ENCODE measurements at regions not wholly inside any gene's neighbourhood (a gene's known extent, or its start where the extent isn't known, plus 50 kb on each side); places are given as distances from the start of the nearest gene placed in this dataset.
"Not testable (repeated sequence)": the region's sequence is repeated elsewhere in the genome, so short reads cannot be mapped to it uniquely, and the experiment has no call there.

- H3K18ac ChIP-seq (ENCODE audit: low read length); H3K9ac ChIP-seq (ENCODE audit: low read length); H3K79me1 ChIP-seq (ENCODE audit: low read length); H2BK5ac ChIP-seq (ENCODE audit: low read length); H2BK15ac ChIP-seq (replicated peaks; ENCODE audit: low read depth); H4K8ac ChIP-seq (ENCODE audit: low read depth, low read length); H4K5ac ChIP-seq (ENCODE audit: low read length); H3K4me1 ChIP-seq (ENCODE audit: control insufficient read depth, low read depth, low read length); H3K27ac ChIP-seq (ENCODE audit: low read depth, low read length); H2AK5ac ChIP-seq (ENCODE audit: low read length); H3K4me2 ChIP-seq (ENCODE audit: low read length); H3K4me3 ChIP-seq (ENCODE audit: low read length); H3K4ac ChIP-seq (ENCODE audit: low read depth, low read length); DNase-seq; H3K56ac ChIP-seq (ENCODE audit: low read length); H2BK120ac ChIP-seq (ENCODE audit: low read depth, low read length); H3K27me3 ChIP-seq (ENCODE audit: insufficient read depth, low read length, poor library complexity); H3K79me2 ChIP-seq (ENCODE audit: control insufficient read depth, insufficient read depth, low read length); H3K36me3 ChIP-seq (ENCODE audit: control insufficient read depth, insufficient read depth, low read length); H3K23ac ChIP-seq (ENCODE audit: low read length): not testable (repeated sequence)
- no CpG with 5 or more reads among the region's 3 CpGs for WGBS (ENCODE audit: extremely low coverage, insufficient coverage, low lambda C conversion rate)
Measured at GRCh38 chr12:9293391-9293790, 85.2 kb upstream of the PZP start.

DNA sequence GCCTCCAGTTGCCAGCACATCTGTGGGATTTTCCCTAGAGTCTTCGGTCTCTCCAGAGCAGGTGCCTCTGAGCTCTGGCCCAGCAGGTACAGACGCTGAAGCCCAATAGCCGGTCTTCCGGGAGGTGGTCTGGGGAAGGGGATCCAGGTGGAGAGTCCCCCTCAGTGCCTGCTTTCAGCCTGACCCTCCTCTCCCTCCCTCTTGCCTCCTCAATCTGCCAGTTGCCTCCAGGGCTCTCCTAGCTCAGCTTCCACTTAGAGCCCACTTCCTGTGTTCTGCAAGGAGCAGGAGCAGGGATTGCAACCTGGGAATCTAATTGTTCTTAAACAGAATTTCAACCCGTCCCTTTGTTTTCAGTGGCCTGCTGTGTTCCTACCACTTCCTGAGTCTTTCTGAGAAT, 81.8 kb upstream of the PZP start:
- not testable (repeated sequence) for H2AK5ac ChIP-seq (ENCODE audit: low read length); H3K56ac ChIP-seq (ENCODE audit: low read length); H3K4me3 ChIP-seq (ENCODE audit: low read length); H4K5ac ChIP-seq (ENCODE audit: low read length); H2BK5ac ChIP-seq (ENCODE audit: low read length); H3K4me2 ChIP-seq (ENCODE audit: low read length); H3K27me3 ChIP-seq (ENCODE audit: insufficient read depth, low read length, poor library complexity); H2BK120ac ChIP-seq (ENCODE audit: low read depth, low read length); H4K8ac ChIP-seq (ENCODE audit: low read depth, low read length); H3K27ac ChIP-seq (ENCODE audit: low read depth, low read length); H3K9ac ChIP-seq (ENCODE audit: low read length); H3K23ac ChIP-seq (ENCODE audit: low read length); H2BK15ac ChIP-seq (replicated peaks; ENCODE audit: low read depth); H3K4ac ChIP-seq (ENCODE audit: low read depth, low read length); H3K4me1 ChIP-seq (ENCODE audit: control insufficient read depth, low read depth, low read length); H3K79me1 ChIP-seq (ENCODE audit: low read length); H3K36me3 ChIP-seq (ENCODE audit: control insufficient read depth, insufficient read depth, low read length); DNase-seq; H3K79me2 ChIP-seq (ENCODE audit: control insufficient read depth, insufficient read depth, low read length); H3K18ac ChIP-seq (ENCODE audit: low read length)
- no CpG with 5 or more reads among the region's 5 CpGs for WGBS (ENCODE audit: extremely low coverage, insufficient coverage, low lambda C conversion rate)

DNA sequence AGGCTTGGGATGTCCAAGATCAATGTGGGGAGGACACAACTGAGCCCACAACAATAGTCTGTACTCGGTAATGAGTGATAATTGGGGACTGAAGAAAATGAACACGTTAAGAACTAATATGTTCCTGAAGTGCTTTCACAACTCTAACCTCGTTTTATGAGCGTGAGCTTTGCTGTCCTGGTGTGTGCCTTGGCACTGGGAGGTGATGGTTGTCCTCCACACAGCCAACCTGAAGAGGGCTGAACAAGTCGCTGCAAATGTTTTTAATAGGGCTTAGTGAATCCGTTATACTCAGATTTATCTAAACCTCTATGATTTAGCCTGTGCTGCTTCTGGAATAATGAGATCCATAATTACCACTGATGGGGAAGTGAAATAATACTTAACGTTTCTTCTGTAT, 76.5 kb upstream of the PZP start:
- peak overlapping the region; percentile 56 for H3K56ac ChIP-seq (ENCODE audit: low read length)
- H3K36me3 ChIP-seq (ENCODE audit: control insufficient read depth, insufficient read depth, low read length); DNase-seq; H2BK120ac ChIP-seq (ENCODE audit: low read depth, low read length); H3K9ac ChIP-seq (ENCODE audit: low read length); H4K8ac ChIP-seq (ENCODE audit: low read depth, low read length); H3K18ac ChIP-seq (ENCODE audit: low read length); H3K23ac ChIP-seq (ENCODE audit: low read length); H4K5ac ChIP-seq (ENCODE audit: low read length); H2BK5ac ChIP-seq (ENCODE audit: low read length); H3K79me2 ChIP-seq (ENCODE audit: control insufficient read depth, insufficient read depth, low read length); H3K4me1 ChIP-seq (ENCODE audit: control insufficient read depth, low read depth, low read length); H3K79me1 ChIP-seq (ENCODE audit: low read length); H3K4me2 ChIP-seq (ENCODE audit: low read length); H3K27ac ChIP-seq (ENCODE audit: low read depth, low read length); H3K4ac ChIP-seq (ENCODE audit: low read depth, low read length); H3K4me3 ChIP-seq (ENCODE audit: low read length); H3K27me3 ChIP-seq (ENCODE audit: insufficient read depth, low read length, poor library complexity); H2BK15ac ChIP-seq (replicated peaks; ENCODE audit: low read depth); H2AK5ac ChIP-seq (ENCODE audit: low read length): not testable (repeated sequence)
- no CpG with 5 or more reads among the region's 7 CpGs for WGBS (ENCODE audit: extremely low coverage, insufficient coverage, low lambda C conversion rate)

DNA sequence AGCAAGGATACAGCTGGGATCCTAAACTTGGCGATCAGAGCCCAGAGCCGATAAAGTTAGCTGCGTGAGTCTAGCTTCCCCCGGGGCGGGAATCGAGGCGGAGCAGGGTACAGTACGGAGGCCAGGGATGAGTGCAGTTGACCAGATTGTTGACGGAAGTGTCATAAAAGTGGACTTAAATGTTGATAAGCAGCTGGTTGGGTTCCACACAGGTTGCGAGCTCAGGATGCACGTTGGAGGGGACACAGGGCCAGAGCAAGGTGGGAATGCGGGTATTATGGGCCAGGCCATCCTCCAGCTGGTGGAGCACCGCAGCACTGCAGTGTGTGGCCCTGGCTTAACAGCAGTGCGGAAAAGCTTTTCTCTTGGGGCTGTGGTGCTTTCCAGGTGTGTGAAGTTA, 76.0 kb upstream of the PZP start:
- H3K36me3 ChIP-seq (ENCODE audit: control insufficient read depth, insufficient read depth, low read length); H3K27ac ChIP-seq (ENCODE audit: low read depth, low read length); H4K8ac ChIP-seq (ENCODE audit: low read depth, low read length); H3K4me1 ChIP-seq (ENCODE audit: control insufficient read depth, low read depth, low read length); H2AK5ac ChIP-seq (ENCODE audit: low read length); H3K4me3 ChIP-seq (ENCODE audit: low read length); H3K27me3 ChIP-seq (ENCODE audit: insufficient read depth, low read length, poor library complexity); H2BK15ac ChIP-seq (replicated peaks; ENCODE audit: low read depth); H2BK120ac ChIP-seq (ENCODE audit: low read depth, low read length); H2BK5ac ChIP-seq (ENCODE audit: low read length); H3K4ac ChIP-seq (ENCODE audit: low read depth, low read length); H3K79me2 ChIP-seq (ENCODE audit: control insufficient read depth, insufficient read depth, low read length); H4K5ac ChIP-seq (ENCODE audit: low read length); H3K18ac ChIP-seq (ENCODE audit: low read length); H3K4me2 ChIP-seq (ENCODE audit: low read length); H3K79me1 ChIP-seq (ENCODE audit: low read length); H3K23ac ChIP-seq (ENCODE audit: low read length): not testable (repeated sequence)
- peak; percentile 28 for DNase-seq
- WGBS (ENCODE audit: extremely low coverage, insufficient coverage, low lambda C conversion rate): no CpG with 5 or more reads among the region's 14 CpGs
- Histone ChIP-seq H3K9ac (ENCODE audit: low read length) (peak overlapping the region; percentile 59), H3K56ac (ENCODE audit: low read length) (peak overlapping the region; percentile 56)

- not testable (repeated sequence) for H3K4me2 ChIP-seq (ENCODE audit: low read length); H4K8ac ChIP-seq (ENCODE audit: low read depth, low read length); H3K27ac ChIP-seq (ENCODE audit: low read depth, low read length); H3K4me1 ChIP-seq (ENCODE audit: control insufficient read depth, low read depth, low read length); H3K4ac ChIP-seq (ENCODE audit: low read depth, low read length); H2BK15ac ChIP-seq (replicated peaks; ENCODE audit: low read depth); H2AK5ac ChIP-seq (ENCODE audit: low read length); H4K5ac ChIP-seq (ENCODE audit: low read length); H3K27me3 ChIP-seq (ENCODE audit: insufficient read depth, low read length, poor library complexity); H3K79me2 ChIP-seq (ENCODE audit: control insufficient read depth, insufficient read depth, low read length); H3K36me3 ChIP-seq (ENCODE audit: control insufficient read depth, insufficient read depth, low read length); H2BK120ac ChIP-seq (ENCODE audit: low read depth, low read length); H3K18ac ChIP-seq (ENCODE audit: low read length); H3K4me3 ChIP-seq (ENCODE audit: low read length); H3K79me1 ChIP-seq (ENCODE audit: low read length); H3K23ac ChIP-seq (ENCODE audit: low read length); H2BK5ac ChIP-seq (ENCODE audit: low read length)
- Histone ChIP-seq H3K9ac (ENCODE audit: low read length) (peak overlapping the region; percentile 58), H3K56ac (ENCODE audit: low read length) (peak overlapping the region; percentile 75)
- DNase-seq: peak; percentile 78
- WGBS (ENCODE audit: extremely low coverage, insufficient coverage, low lambda C conversion rate): no CpG with 5 or more reads among the region's 42 CpGs
Measured at GRCh38 chr12:9283346-9284095, 75.3 kb upstream of the PZP start.

GRCh38 chr12:9276990-9277389, 68.8 kb upstream of the PZP start:
- Histone ChIP-seq H3K79me1 (ENCODE audit: low read length) (no peaks in the 10 kb centered on the region), H2BK15ac (replicated peaks; ENCODE audit: low read depth) (no peak overlapping the region), H3K4me3 (ENCODE audit: low read length) (no peak overlapping the region), H3K18ac (ENCODE audit: low read length) (no peak overlapping the region), H3K4ac (ENCODE audit: low read depth, low read length) (no peak overlapping the region), H2BK5ac (ENCODE audit: low read length) (no peak overlapping the region), H2AK5ac (ENCODE audit: low read length) (no peak overlapping the region), H3K79me2 (ENCODE audit: control insufficient read depth, insufficient read depth, low read length) (no peaks in the 10 kb centered on the region), H3K27ac (ENCODE audit: low read depth, low read length) (no peak overlapping the region), H3K23ac (ENCODE audit: low read length) (no peak overlapping the region), H3K4me2 (ENCODE audit: low read length) (no peak overlapping the region), H3K56ac (ENCODE audit: low read length) (no peak overlapping the region), H3K36me3 (ENCODE audit: control insufficient read depth, insufficient read depth, low read length) (no peaks in the 10 kb centered on the region), H3K9ac (ENCODE audit: low read length) (no peak overlapping the region), H3K27me3 (ENCODE audit: insufficient read depth, low read length, poor library complexity) (no peaks in the 10 kb centered on the region), H4K5ac (ENCODE audit: low read length) (no peak overlapping the region), H4K8ac (ENCODE audit: low read depth, low read length) (no peak overlapping the region), H3K4me1 (ENCODE audit: control insufficient read depth, low read depth, low read length) (no peaks in the 10 kb centered on the region), H2BK120ac (ENCODE audit: low read depth, low read length) (no peak overlapping the region)
- no CpG with 5 or more reads among the region's 4 CpGs for WGBS (ENCODE audit: extremely low coverage, insufficient coverage, low lambda C conversion rate)
- no peak for DNase-seq
